Urothelium cell line (cell line): ENCODE measurements at regions not wholly inside any gene's neighbourhood (a gene's known extent, or its start where the extent isn't known, plus 50 kb on each side); places are given as distances from the start of the nearest gene placed in this dataset.
A peak's percentile ranks its signal among the peaks of the same experiment; 100 is the strongest.
"Not testable (repeated sequence)": the region's sequence is repeated elsewhere in the genome, so short reads cannot be mapped to it uniquely, and the experiment has no call there.

Experiments used
- DNase-seq: peaks from one replicate; pipeline ENCODE4 v3.0.0; 2011; ENCODE audit warnings: low spot score, mixed read lengths
- FAIRE-seq: peaks from 2 replicates; lab custom pipeline; 2011; peaks lifted over from hg19 to GRCh38; lab: Jason Lieb, UNC

DNA sequence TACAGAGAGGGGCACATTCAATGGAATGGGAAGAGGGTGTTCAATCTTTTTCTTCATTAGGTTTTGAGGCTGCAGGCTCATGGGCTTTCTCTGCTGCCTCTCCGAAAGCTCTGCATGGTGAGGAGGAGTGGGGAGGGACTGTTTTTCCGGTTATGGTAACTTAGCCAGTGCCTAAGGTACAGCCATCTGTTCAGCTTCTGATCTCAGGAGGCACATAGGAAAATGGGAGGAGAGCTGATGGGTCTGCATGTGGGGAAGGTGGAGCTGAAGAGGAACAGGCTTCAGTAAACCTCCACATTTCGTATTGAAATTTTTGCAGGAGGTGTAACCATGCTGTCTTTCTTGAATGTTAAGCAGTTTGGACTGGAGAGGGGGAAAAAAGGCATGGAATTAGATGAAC is 1020.4 kb upstream of the WWC1 start:
- FAIRE-seq = no peak
- no peak for DNase-seq

DNA sequence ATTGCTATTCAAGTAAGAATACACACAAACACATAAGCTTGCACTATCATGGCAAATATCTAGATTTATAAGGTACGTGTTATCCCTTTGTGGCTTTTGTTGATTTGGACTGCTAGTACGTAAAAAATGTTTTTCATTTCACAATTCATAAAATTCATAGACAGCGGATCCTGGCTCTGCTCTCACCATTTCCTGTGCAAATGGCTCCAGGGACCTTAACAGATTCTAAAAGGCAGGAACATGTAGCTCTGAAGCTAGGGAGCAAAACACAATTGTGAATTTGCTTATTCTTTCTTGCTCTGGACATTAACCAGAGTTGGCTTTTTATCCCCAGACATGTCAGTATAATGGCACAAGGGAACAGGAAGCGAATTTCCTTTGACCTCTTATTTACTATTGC is 1019.9 kb upstream of the WWC1 start:
- FAIRE-seq = no peak

DNA sequence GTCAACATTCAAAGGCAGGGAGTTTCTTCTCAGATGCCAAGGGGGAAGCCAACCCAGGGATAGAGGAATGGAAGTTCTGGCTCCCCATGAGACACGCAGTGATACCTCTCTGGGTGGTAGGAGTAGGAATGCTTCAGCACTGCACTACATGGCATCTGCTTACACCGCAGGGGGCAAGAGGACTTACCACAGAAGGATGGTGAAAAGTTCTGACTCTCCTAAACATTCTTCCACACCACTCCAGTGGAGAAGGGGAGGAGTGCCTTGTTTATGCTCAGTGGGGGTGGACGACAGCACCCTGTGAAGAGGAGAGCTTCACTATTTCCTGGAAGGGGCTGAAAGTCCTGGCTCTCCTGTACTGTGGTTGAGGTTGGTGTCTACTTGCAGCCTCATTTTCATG is 1011.3 kb upstream of the WWC1 start:
- no peak for DNase-seq
- no peak for FAIRE-seq

More for the DNA sequence above, 1019.9 kb upstream of the WWC1 start:
- DNase-seq = no peak

DNA sequence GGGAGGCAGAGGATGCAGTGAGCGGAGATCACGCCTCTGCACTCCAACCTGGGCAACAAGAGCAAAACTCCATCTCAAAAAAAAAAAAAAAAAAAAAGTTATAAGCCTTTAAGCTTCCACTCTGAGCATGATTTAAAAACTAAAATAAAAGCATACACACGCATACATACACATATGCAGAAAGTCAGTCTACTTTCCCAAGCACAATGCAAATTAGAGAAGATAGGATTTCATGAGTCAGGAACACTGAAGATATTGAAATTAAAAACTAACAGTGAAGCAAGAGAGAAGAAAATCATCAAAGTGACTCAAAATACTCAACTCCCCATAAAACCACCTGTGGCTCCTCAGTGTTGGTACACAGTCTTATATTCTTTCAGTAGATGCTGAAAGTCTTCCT is 1009.5 kb upstream of the WWC1 start:
- DNase-seq (no peak), FAIRE-seq (no peak)

DNA sequence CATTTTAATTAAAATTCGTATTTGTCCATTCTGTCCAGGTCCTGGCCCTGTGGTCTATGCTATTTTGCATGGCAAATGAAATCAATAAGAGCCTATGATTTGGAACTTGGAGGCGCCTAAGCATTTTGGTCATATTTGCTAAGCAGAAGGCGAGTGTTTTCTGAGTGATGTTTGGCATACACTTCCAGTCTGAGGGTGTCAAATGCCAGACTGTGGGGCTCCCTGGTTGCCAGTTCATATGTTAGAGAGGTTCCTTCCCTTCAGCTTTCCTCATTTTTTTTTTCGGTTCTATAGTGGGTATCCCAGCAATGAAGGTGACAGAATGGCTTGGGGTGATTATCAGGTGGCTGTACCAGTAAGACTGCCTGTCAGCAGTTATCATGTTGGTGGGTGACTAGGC is 1007.8 kb upstream of the WWC1 start:
- no peak for DNase-seq
- no peak for FAIRE-seq

DNA sequence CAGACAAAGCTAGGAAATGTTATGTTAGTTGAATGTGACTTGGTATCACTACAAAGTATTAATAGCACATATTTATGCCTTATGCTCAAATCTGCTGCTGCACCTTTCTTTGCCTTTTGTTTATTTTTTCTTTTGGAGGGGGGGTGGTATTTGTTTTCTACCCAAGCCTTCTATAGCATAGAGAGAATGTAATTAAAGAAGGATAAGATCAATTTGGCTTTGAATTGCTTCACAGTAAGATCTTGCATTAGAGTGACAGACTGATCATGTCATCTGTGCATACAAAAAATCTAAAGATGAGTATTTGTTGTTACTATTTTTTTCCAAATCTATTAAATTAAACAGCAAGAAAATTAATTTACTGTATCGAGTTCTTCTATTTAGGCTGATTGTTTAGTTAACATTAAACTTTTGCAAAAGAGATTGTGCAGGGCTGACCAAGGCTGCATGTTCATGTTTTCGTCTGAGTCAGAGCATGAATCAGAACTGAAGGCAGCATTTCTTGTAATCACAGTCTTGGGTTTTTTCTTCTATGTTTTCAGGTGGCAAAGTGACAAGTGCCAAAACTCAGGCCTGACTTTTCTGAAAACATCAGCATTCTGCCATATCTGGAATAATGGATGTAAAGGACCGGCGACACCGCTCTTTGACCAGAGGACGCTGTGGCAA is 1007.1 kb upstream of the WWC1 start:
- DNase-seq (no peak), FAIRE-seq (no peak)

DNA sequence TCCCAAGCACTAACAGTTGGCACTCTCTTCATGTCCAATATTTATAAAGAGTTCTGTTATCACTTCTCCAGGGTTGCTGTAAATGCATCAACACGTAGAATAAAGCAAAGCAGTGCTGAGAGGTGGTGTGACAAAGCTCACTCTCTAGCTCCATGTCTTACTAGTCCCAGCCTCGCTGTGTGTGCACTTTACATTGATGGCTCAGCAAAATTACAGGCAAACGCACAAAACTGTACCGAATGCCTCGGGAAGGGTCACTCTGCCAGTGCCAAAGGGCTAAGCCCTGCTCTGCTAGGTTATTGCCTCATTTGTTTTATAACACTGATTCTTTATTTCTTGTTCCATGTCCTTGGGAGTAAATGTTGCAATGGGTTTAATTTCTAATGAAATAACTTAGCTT is 1005.9 kb upstream of the WWC1 start:
- DNase-seq = no peak
- FAIRE-seq = no peak

DNA sequence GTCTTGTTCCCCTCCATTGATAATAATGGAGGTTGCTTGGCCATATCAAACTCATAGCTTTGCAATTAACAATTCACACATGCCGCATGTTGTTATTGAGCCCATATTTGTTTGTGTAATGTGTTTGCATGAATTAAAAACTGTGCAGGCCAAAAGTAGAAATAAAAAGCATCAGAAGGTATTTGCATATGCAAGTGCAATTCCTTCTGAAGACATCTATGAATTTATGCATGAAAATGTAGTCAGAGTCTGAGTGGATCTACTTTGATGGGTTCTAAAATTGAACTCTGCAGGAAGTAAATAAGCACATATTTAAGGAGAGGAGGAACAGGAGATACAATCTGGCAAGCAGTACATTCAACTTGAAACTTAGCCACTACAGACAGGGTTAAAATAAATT is 1004.6 kb upstream of the WWC1 start:
- no peak for DNase-seq
- FAIRE-seq = no peak

DNA sequence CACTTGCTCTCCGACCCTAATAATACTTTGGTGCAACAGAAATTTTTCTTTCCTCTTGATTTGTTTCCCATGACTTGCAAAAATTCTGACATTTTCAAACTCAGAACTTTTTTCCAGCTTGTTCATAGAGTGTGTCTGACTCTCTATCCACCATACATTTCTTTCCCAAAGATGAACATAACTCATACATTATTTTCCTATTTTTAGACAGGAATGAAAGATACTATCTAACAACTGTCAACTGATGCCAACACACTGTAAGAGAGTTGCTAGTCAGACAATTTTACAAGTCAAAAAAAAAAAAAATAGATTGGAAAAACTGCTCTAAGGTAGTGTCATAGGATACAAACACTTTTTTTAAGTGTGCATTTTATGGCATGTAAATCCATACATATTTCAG is 1001.0 kb upstream of the WWC1 start:
- DNase-seq (no peak), FAIRE-seq (no peak)

DNA sequence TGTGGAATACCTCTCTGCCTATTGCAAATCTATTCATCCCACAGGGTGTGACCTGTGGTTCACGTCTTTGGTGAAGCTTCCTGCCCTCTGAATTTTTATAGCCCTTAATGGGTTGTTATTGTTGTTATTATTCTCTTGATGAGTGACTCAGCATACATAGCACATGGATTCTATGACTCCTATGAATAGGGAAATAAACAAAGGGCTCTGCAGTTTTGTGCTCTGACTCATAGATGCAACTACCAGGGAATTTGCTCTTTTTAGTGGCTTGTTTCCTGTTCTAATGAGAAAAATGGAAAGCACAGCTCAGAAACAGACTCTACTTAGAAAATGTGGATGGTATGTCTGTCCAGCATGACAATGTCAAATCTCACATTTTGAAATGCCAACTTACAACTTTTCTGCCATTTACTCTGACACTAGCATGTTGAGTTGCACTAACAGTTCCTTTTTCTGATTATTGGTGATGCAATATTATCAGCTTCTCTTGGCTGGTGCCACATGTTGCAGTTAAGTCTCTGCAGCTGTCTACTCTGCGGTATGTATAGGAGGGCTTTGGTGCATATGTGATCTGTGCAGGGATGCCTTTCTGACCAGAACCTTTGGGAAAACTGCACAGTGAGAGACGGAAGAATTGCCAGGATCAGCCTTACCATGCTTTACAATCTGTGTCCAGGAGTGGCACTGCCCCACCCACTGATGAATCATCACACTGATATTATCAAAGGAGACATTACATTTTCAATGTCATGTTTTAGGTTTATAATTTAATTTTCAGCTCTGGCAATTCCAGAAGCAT is 996.4 kb upstream of the WWC1 start:
- peak; percentile 80 for DNase-seq
- FAIRE-seq = no peak

DNA sequence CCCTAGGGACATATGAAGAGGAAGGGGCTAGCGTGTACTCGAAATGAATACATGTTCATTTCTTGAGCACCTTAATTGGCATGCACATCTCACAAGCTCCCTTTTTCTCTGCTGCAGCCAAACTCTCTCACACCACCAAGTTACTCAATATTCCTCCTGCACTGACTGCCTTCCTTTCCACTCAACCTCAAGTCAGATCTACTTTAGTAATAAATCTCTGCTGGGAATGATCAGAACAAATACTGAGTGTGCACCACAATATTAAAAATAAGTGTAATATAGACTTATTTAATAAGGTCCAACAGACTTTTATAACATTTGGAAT is 995.8 kb upstream of the WWC1 start:
- peak; percentile 35 for DNase-seq
- FAIRE-seq = no peak

DNA sequence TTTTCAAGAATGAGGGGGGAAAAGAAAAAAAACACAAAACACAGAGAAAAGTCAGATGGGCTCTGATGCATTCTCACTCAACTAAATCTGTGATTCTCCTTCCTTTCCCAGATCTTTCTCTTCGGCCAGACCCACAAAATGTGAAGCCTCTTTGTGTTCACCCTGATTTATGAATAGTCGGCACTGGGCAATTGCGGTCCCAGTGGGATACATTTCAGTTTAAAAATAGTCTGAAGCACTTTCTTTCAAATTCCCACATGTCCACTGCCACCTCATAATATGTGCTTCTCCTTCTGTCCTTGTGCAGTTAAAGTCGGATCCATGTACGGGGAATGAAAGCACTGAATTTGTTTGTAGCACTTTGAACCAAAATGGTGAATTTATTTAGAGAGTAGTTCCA is 995.4 kb upstream of the WWC1 start:
- FAIRE-seq (no peak), DNase-seq (no peak)

DNA sequence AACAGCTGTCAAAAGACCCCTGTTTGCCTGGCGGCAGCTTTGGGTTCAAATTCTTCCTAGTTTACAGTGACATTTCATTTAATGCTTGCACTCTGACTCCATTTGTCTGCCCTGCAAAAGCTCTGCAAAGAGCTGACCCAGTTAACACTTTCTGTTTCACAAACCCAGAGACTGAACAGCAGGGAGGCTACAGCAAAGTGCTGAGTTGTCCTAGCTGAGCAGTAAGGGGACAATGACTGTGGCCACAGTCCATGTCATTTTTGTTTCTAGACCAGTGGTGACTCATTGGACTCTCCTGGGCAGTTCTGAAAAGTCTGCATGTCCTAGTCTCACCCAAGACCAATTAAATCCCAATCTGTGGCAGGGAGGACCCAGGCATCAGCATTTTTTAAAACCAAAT is 994.8 kb upstream of the WWC1 start:
- FAIRE-seq (no peak), DNase-seq (no peak)

DNA sequence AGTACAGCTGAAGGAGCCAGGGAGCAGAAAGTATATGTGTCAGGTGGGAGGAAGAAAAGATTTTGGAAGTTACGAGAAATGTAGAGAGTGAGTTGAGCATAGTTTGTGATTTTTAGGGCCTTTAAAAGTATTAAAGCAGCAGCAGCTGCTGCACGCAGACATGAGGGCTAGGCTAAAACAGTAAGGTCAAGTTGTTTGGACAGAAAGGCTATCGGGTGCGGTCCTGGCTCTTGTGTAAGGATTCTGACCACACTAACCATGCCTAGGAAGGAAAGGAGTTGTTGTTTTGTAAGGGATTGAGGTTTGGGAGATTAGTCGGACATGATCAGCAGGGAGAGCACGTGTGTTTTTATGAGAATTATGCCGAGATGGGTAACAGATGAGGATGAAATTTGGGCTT is 991.6 kb upstream of the WWC1 start:
- DNase-seq, FAIRE-seq: not testable (repeated sequence)

DNA sequence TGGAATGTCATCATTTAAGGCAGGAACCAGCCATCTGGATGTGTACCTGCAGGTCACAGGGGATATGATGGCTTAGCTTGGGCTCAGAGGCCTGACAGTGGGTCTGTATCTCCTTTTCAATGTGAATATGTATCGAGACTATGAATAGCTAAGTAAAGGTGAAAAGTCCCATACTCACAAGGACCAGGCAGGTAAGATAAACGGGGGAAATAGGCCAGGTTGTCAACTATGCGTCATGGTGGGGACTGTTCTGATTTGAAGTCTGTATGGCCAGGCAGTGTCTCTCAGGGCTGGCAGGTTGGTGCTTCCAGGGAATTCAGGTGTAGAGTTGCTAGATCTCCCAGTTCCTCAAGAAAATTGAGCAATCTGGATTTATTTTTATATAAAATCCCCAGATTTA is 987.9 kb upstream of the WWC1 start:
- DNase-seq (no peak), FAIRE-seq (no peak)

DNA sequence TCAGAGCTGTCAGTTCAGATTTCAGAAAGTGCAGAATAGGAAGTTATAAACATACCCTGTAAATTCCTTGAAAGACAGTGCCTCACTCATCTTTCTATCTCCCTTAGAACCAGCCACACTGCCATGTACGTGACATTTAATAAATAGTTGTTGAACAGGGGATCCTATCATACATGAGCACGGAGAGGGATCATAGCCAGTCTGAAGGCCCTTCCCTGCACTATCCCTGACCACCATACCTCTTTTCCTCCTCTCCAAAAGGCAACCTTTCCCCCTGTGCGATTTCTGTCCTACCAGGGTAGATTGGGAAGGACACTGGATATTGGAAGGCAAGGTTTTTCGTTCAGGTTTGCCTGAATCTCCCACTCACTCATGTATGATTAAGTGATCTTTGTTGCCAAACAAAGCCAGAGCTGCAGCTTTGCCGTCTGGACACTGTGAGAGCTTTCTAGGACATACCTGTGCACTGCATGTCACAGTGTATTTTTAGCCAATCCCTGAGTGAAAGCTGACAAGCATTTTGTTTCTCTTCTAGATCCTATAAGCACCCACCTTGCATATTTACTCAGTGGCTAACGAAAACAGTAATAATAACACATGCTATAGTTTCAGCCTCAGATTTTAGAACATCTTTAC is 986.5 kb upstream of the WWC1 start:
- FAIRE-seq (no peak), DNase-seq (no peak)

DNA sequence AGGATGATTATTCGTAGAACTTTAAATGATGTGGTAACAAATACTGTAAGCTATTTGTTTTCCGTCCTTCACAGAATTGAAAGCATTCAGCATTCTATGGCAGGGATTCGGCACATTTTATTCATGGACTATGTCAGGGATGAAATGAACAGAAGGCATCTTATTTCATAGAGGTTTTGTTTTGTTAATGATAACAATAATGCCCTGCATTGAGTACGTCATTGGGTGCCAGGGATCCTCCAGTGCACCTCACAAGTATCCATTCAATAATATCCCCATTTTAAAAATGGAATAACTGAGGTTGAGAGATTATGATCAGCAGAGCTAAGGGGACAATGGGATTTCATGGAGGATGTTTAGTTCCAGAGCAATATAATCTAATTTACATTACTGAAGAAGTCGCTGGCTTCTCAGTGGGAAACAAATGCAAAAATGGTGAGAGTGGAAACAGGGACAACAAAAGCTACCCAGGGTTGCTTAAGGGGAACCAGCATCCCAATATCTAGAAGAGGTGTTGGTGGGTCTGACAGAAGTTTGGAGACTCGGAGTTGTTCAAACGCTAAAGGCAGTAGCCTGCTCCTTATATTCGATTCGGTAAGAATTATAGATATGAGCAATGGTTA is 985.7 kb upstream of the WWC1 start:
- FAIRE-seq = no peak

DNA sequence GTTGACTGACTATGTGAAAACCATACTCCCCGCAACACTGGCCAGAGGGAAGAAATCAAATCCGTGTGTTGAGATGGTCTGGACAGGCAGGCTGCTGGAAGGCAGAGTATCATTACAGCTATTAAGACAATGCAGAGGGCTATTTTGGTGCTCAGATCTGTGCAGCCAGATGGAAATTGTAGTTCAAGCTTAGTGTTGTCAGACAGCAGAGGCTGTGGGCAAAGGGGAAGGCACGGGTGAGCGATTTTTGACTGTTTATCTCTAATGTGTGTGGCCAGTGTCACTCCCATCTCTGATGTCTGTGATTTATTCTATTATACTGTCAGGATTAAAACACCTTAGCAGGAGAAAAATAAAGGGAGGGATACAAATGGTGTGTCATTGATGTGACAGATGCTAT is 984.4 kb upstream of the WWC1 start:
- DNase-seq = no peak
- no peak for FAIRE-seq

More for the DNA sequence above, 985.7 kb upstream of the WWC1 start:
- no peak for DNase-seq

DNA sequence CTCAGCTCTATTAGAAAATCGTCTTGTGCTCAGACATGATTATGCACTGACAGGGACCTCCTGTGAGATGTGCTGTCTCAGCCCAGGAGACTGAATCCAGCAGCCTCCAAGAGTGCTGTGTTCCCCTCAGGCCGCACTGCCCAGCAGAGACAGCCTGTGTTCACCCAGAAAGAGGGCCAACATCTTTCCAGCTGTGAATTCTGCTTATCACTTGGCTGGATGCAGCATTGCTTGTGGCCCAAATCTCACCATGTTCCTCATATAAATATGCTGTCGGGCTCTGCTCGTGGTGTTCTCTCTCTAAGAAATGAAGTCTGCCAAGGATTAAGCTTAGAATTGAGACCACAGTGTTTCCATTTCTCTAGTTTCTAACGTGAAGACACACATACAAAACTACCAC is 983.0 kb upstream of the WWC1 start:
- no peak for FAIRE-seq
- DNase-seq = no peak

DNA sequence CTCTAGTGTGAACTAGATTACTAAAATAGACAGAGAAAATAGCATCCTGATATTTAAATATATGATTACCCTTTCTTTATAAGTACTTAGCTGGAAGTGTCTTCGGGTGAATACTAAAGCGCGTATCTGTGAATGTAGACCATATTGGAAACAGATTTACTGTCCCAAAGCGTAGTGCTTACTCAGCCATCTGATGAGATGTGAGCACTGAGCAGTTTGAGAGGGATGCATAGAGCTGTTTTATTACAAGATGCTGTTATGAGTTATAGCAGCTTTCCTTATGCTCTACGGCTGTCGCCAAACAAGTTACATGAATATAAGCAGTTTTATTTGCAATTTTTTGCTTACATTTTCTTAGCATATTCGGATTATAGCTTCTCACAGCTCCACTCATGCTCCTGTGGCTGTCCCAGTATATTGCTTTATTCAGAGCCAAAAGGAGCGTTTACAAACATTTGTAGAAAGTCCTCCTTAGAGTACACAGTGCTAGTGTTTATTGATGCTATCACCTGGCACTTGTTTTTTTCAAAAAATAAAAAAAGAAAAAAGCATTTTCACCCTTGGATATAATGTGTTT is 981.4 kb upstream of the WWC1 start:
- FAIRE-seq = no peak
- DNase-seq = no peak

DNA sequence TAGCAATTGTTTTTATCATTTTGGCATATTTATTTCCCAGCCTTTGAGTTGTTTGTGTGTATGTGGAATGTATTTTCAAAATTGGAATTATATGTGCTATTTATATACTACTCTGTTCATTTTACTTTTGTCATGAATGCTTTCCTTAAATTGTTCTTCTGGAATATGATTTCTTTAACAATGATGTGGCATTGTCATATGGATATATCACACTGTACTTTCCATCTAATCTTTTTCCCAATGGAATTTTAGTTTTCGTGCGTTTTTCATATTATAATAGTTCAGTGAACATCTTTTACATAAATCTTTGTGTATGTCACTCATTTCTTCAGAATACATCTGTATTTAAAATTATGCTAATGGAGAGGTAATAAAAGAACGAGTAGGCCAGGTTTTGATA is 980.1 kb upstream of the WWC1 start:
- FAIRE-seq (no peak), DNase-seq (no peak)

DNA sequence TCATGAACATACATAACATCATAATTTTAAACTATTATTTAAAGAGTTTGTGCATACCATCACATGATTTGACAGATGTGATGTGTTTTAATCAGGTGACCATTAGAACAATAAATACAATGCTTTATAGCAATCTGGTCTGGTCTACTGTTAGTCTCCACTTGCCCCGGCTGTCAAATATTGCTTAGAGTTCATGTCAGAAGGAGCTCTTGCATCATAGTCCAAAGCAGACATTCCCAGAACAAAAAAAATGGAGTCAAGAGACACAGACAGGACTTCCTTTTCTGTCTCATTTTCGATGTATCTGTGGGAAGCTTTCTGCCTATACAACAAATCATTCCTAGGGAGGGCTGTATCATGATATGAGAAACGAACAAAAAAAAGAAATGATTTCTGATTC is 979.2 kb upstream of the WWC1 start:
- FAIRE-seq = no peak
- DNase-seq = no peak
